ENCODE measurements at regions not wholly inside any gene's neighbourhood (a gene's known extent, or its start where the extent isn't known, plus 50 kb on each side); places are given as distances from the start of the nearest gene placed in this dataset.

GRCh38 chr5:20276061-20276958, 288.3 kb upstream of the CDH18 start:
- DNase-seq (ENCODE audit: low read depth): peak; percentile 95

- no peak for DNase-seq (ENCODE audit: low read depth)
Measured at GRCh38 chr5:20266066-20266465, 278.1 kb upstream of the CDH18 start.

- DNase-seq (ENCODE audit: low read depth): no peak
Measured at GRCh38 chr5:20262896-20263295, 274.9 kb upstream of the CDH18 start.

GRCh38 chr5:20254748-20255147, 266.7 kb upstream of the CDH18 start:
- DNase-seq (ENCODE audit: low read depth): no peak

GRCh38 chr5:20248118-20248517, 260.1 kb upstream of the CDH18 start:
- DNase-seq (ENCODE audit: low read depth): no peak

- no peak for DNase-seq (ENCODE audit: low read depth)
Measured at GRCh38 chr5:20245432-20245974, 257.5 kb upstream of the CDH18 start.

- no peak for DNase-seq (ENCODE audit: low read depth)
Measured at GRCh38 chr5:20241351-20241750, 253.4 kb upstream of the CDH18 start.

- no peak for DNase-seq (ENCODE audit: low read depth)
Measured at GRCh38 chr5:20231040-20231439, 243.0 kb upstream of the CDH18 start.

GRCh38 chr5:20230010-20230409, 242.0 kb upstream of the CDH18 start:
- no peak for DNase-seq (ENCODE audit: low read depth)

- no peak for DNase-seq (ENCODE audit: low read depth)
Measured at GRCh38 chr5:20229303-20230005, 241.5 kb upstream of the CDH18 start.

- no peak for DNase-seq (ENCODE audit: low read depth)
Measured at GRCh38 chr5:20224966-20225365, 237.0 kb upstream of the CDH18 start.

GRCh38 chr5:20224046-20224445, 236.0 kb upstream of the CDH18 start:
- no peak for DNase-seq (ENCODE audit: low read depth)

- DNase-seq (ENCODE audit: low read depth): no peak
Measured at GRCh38 chr5:20223451-20223850, 235.5 kb upstream of the CDH18 start.

GRCh38 chr5:20215257-20215656, 227.3 kb upstream of the CDH18 start:
- no peak for DNase-seq (ENCODE audit: low read depth)

GRCh38 chr5:20213803-20214202, 225.8 kb upstream of the CDH18 start:
- DNase-seq (ENCODE audit: low read depth): no peak

- DNase-seq (ENCODE audit: low read depth): no peak
Measured at GRCh38 chr5:20212701-20213100, 224.7 kb upstream of the CDH18 start.

GRCh38 chr5:20166456-20166855, 178.5 kb upstream of the CDH18 start:
- no peak for DNase-seq (ENCODE audit: low read depth)

- no peak for DNase-seq (ENCODE audit: low read depth)
Measured at GRCh38 chr5:20158006-20158405, 170.0 kb upstream of the CDH18 start.

GRCh38 chr5:20157089-20157488, 169.1 kb upstream of the CDH18 start:
- DNase-seq (ENCODE audit: low read depth): no peak

- no peak for DNase-seq (ENCODE audit: low read depth)
Measured at GRCh38 chr5:20145240-20145639, 157.2 kb upstream of the CDH18 start.

GRCh38 chr5:20129501-20129900, 141.5 kb upstream of the CDH18 start:
- DNase-seq (ENCODE audit: low read depth): no peak

GRCh38 chr5:20128343-20128742, 140.3 kb upstream of the CDH18 start:
- no peak for DNase-seq (ENCODE audit: low read depth)
